ENCODE measurements at regions not wholly inside any gene's neighbourhood (a gene's known extent, or its start where the extent isn't known, plus 50 kb on each side); places are given as distances from the start of the nearest gene placed in this dataset.

- peaks cover 6% of the 10 kb centered on the region; the same call in 1 of the 2 replicates for H3K9me3 ChIP-seq (ENCODE audit: low read length)
- peak; percentile 84 for DNase-seq (ENCODE audit: low spot score)
- no peaks in the 10 kb centered on the region for H3K9me2 ChIP-seq (ENCODE audit: insufficient read depth, low read length)
- H2AFZ ChIP-seq (ENCODE audit: low read length), result peak overlapping the region; percentile 90; the same call in 1 of the 2 replicates
- no TSS peak for BruUV-seq (replicated peaks)
- H3K4me1 ChIP-seq (ENCODE audit: insufficient read depth, low read length, poor library complexity, severe bottlenecking), result peaks cover 60% of the 10 kb centered on the region
- POLR2A ChIA-PET, result interaction anchor here (1.2 kb wide), 3 partner anchors 13 to 19 kb away, joined by 3 to 4 read pairs (median 3); no protein-coding TSS in a partner anchor
- intact Hi-C loops (cut with micrococcal nuclease; ENCODE audit: unreplicated experiment), result no loop called here
- H3K36me3 ChIP-seq (ENCODE audit: insufficient read depth, low read length), result no peaks in the 10 kb centered on the region
- CTCF ChIA-PET (ENCODE audit: unreplicated experiment), result no interaction called here
- no peaks in the 10 kb centered on the region for H3K79me2 ChIP-seq (ENCODE audit: insufficient read depth, low read depth, low read length)
- peak overlapping the region; percentile 31 for H3K4me2 ChIP-seq (ENCODE audit: low read length)
- H4K20me1 ChIP-seq (ENCODE audit: insufficient read depth, low read length), result no peaks in the 10 kb centered on the region
- no peak overlapping the region for H3K27ac ChIP-seq (ENCODE audit: low read depth, low read length, poor library complexity, severe bottlenecking)
- no peak overlapping the region for H3K4me3 ChIP-seq (ENCODE audit: low read depth, low read length, poor library complexity, severe bottlenecking)
- TF ChIP-seq EZH2phosphoT487 (IDR thresholded peaks at IDR 0.05; ENCODE audit: borderline replicate concordance, low read depth, low read length) (no peak), CTCF (conservative IDR thresholded peaks at IDR 0.05; ENCODE audit: low read length) (no peak)
Measured at GRCh38 chr5:158436271-158437065, 577.5 kb upstream of the CLINT1 start.

- CTCF ChIA-PET (ENCODE audit: unreplicated experiment), result interaction anchor here (0.7 kb wide), 1 partner anchor 57 kb away, joined by 3 read pairs; no protein-coding TSS in a partner anchor
- Histone ChIP-seq H2AFZ (ENCODE audit: low read length) (peak overlapping the region; percentile 90), H3K4me1 (ENCODE audit: insufficient read depth, low read length, poor library complexity, severe bottlenecking) (peaks cover 73% of the 10 kb centered on the region), H3K4me3 (ENCODE audit: low read depth, low read length, poor library complexity, severe bottlenecking) (no peak overlapping the region), H3K9me3 (ENCODE audit: low read length) (peaks cover 13% of the 10 kb centered on the region; the same call in 1 of the 2 replicates), H3K4me2 (ENCODE audit: low read length) (peak overlapping the region; percentile 54), H3K36me3 (ENCODE audit: insufficient read depth, low read length) (peaks cover 3% of the 10 kb centered on the region), H4K20me1 (ENCODE audit: insufficient read depth, low read length) (no peaks in the 10 kb centered on the region), H3K27ac (ENCODE audit: low read depth, low read length, poor library complexity, severe bottlenecking) (peak overlapping the region; percentile 62), H3K79me2 (ENCODE audit: insufficient read depth, low read depth, low read length) (no peaks in the 10 kb centered on the region), H3K9me2 (ENCODE audit: insufficient read depth, low read length) (no peaks in the 10 kb centered on the region)
- intact Hi-C loops (cut with micrococcal nuclease; ENCODE audit: unreplicated experiment), result loop anchor here (2.0 kb wide), 1 partner anchor 32 kb away; no protein-coding TSS in a partner anchor
- no TSS peak for BruUV-seq (replicated peaks)
- peak; percentile 68 for DNase-seq (ENCODE audit: low spot score)
- TF ChIP-seq EZH2phosphoT487 (IDR thresholded peaks at IDR 0.05; ENCODE audit: borderline replicate concordance, low read depth, low read length) (no peak), CTCF (conservative IDR thresholded peaks at IDR 0.05; ENCODE audit: low read length) (no peak)
- POLR2A ChIA-PET, result interaction anchor here (0.6 to 1.9 kb wide), 18 partner anchors 11 to 260 kb away, joined by 3 to 11 read pairs (median 4); no protein-coding TSS in a partner anchor
Measured at GRCh38 chr5:158435161-158435616, 576.2 kb upstream of the CLINT1 start.
